ENCODE measurements at regions not wholly inside any gene's neighbourhood (a gene's known extent, or its start where the extent isn't known, plus 50 kb on each side); places are given as distances from the start of the nearest gene placed in this dataset.
"Not testable (repeated sequence)": the region's sequence is repeated elsewhere in the genome, so short reads cannot be mapped to it uniquely, and the experiment has no call there.

- DNase-seq: no peak
Measured at GRCh38 chr1:101428562-101428961, 191.7 kb downstream of the S1PR1 start.

- DNase-seq: no peak
Measured at GRCh38 chr1:101431956-101432510, 195.2 kb downstream of the S1PR1 start.

- no peak for DNase-seq
Measured at GRCh38 chr1:101435831-101436511, 199.2 kb downstream of the S1PR1 start.

DNA sequence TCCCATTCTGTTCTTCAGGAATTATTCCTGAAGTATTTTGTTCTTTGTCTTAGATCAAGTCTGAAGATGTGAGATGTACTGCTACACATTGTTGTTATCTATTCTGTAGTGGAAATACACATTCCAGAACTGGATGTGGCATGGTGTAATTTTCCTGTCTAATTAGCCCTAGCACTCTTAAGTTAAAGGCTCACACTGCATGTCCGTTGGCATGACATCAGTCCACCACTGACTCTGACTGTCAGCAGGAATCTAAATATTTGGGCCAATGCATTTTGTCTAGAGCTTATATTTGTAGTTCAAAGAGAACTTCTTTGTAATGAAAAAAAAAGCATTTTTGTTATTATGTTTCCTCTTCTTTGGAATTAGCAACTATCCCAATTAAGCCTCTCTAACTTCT is 201.0 kb downstream of the S1PR1 start:
- no peak for DNase-seq

- DNase-seq: no peak
Measured at GRCh38 chr1:101438359-101438758, 201.5 kb downstream of the S1PR1 start.

- no peak for DNase-seq
Measured at GRCh38 chr1:101440485-101440884, 203.7 kb downstream of the S1PR1 start.

- no peak for DNase-seq
Measured at GRCh38 chr1:101444381-101444780, 207.6 kb downstream of the S1PR1 start.

- no peak for DNase-seq
Measured at GRCh38 chr1:101444873-101445618, 208.2 kb downstream of the S1PR1 start.

GRCh38 chr1:101448018-101448417 is 211.2 kb downstream of the S1PR1 start:
- DNase-seq: no peak

DNA sequence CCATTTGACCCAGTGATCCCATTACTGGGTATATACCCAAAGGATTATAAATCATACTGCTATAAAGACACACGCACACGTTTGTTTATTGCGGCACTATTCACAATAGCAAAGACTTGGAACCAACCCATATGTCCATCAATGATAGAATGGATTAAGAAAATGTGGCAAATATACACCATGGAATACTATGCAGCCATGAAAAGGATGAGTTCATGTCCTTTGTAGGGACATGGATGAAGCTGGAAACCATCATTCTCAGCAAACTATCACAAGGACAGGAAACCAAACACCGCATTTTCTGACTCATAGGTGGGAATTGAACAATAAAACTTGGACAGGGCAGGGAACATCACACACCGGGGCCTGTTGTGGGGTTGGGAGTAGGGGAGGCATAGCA is 213.9 kb downstream of the S1PR1 start:
- DNase-seq: not testable (repeated sequence)

DNA sequence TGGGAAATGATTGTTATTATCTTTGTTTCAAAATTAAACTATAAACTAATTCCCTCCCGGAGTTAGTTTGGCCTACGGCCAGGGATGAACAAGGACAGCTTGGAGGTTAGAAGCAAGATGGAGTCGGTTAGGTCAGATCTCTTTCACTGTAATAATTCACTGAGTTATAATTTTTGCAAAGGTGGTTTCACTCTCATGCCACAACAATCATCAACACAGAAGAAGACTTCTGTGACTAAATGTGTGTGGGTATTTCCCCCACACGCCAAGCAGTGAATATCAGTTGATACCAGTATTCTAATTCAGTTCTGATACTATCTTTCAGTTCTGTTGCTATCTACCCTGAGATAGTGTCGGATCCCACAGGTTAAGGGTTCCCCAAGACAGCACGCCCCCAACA is 215.1 kb downstream of the S1PR1 start:
- DNase-seq: no peak

- no peak for DNase-seq
Measured at GRCh38 chr1:101452825-101453224, 216.0 kb downstream of the S1PR1 start.

- DNase-seq: no peak
Measured at GRCh38 chr1:101453844-101454243, 217.0 kb downstream of the S1PR1 start.

GRCh38 chr1:101455166-101455565 is 218.3 kb downstream of the S1PR1 start:
- DNase-seq: no peak

DNA sequence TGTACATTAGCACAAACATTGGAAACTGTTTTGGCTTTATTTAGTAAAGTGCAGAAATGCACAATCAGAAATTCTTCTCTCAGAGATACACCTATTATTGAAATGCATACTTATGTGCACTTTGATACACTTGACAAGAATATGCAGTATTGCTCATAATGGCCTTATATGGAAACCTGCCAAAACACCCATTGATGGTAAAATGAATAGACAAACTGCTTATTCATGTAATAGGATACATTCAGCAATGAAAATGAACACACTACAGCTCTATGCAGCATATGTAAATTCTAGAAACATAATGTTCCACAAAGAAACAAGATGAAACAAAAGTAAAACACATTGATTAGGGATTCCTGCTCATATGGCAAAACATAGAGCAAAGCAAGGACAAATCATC is 223.9 kb downstream of the S1PR1 start:
- DNase-seq: peak in 1 of 2 experiments; percentile 42

DNA sequence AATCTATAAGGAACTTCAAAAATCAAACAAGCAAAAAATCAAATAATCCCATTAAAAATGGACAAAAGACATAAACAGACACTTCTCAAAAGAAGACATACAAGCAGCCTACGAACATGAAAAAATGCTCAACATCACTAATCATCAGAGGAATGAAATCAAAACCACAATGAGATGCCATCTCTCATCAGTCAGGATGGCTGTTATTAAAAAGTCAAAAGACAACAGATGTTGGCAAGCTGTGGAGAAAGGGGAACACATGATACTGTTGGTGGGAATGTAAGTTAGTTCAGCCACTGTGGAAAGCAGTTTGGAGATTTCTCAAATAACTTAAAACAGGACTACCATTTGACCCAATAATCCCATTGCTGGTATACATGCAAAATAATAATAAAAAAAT is 226.4 kb downstream of the S1PR1 start:
- DNase-seq: no peak

GRCh38 chr1:101465941-101466340 is 229.1 kb downstream of the S1PR1 start:
- no peak for DNase-seq

DNA sequence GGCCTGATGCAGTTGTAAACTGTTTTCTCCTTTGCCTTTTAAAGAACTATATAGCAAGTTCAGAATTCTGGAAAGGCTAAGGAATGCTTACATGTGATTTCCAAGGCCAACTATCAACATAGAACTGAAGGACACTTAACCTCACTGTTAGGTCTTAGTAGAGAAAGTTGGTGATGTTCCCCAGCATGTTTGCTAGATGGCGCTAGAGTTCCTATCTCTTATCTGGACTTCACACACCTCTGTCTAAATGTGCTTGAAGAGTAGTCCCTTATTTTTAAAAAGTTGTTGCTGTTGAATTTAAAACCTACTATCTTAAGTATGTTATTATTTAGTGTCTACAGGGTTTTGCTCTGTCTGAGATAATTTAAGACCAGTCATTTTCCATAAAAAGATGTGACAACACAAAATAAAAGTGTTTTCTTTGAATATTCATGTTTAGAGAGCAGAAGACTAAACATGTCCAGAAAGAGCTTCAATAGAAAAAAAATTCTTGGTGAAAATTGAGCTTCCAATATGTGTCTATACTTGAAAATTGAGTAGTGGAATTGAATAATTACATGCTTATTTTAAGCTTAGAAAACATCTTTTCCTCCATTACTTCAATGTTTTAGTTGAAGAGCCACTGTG is 237.3 kb downstream of the S1PR1 start:
- DNase-seq: peak; percentile 9 to 27

DNA sequence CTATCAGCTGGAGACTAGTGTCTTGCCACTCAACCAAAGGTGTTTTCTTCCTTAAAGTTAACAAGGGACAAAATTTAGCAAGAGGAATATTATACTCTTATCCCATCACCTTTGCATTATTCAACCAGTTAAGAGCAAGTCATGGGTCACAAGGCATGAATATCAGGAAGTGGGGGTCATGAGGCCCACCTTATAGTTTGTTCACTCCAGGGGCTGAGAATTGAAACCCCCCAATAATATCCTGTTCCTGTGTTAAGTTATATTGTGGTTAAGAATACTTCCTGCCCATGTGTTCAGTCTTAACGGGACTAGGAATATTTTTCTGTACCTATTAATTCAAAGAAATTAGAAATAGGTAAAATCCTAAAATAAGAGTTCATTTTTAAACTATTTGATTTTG is 239.7 kb downstream of the S1PR1 start:
- DNase-seq: no peak

- DNase-seq: no peak
Measured at GRCh38 chr1:101479945-101480344, 243.1 kb downstream of the S1PR1 start.

- DNase-seq: no peak
Measured at GRCh38 chr1:101482306-101482705, 245.5 kb downstream of the S1PR1 start.

- DNase-seq: no peak
Measured at GRCh38 chr1:101483982-101484688, 247.3 kb downstream of the S1PR1 start.

DNA sequence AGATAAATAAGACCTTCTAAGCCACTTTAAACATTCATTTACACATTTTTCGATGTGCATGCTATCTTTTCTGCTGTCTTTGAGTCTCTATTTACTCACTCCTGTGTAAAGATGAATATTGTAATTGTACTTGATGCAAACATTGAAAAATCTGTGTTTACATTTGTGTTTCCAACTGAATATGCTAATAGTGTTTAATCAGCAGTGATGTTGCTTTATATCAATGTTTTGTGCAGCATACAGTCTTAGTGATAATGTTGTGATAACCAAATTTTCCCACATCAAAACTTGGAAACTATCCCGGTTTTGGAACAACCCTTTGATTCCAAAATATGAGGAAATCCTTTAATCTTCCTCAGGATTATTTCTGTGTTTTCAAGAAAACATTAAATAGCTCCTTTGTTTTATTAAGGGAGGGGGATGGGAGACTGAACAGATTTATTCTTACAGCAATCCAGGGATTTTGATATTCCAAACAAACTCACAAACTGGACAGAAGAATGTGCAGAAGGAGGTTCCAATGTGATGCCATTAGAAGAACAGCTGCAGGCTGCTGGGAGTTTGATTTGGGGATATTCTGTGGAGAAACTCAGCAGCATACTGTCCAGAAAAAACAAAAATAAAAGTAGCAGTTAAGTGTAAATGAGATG is 248.0 kb downstream of the S1PR1 start:
- DNase-seq: peak in 1 of 2 experiments; percentile 2

All from NCI-H2081 (cell line).